ENCODE measurements at regions not wholly inside any gene's neighbourhood (a gene's known extent, or its start where the extent isn't known, plus 50 kb on each side); places are given as distances from the start of the nearest gene placed in this dataset.

- H3K18ac ChIP-seq (ENCODE audit: low read length), result no peak overlapping the region
- no peak overlapping the region for H2BK15ac ChIP-seq (ENCODE audit: low read length)
- H3K14ac ChIP-seq (ENCODE audit: low read length), result no peak overlapping the region
- no peaks in the 10 kb centered on the region for H3K9me3 ChIP-seq (replicated peaks in 1 of 2; ENCODE audit: control insufficient read depth in 2 of 2, insufficient read depth in 1 of 2, low read depth in 1 of 2, low read length in 2 of 2)
- no peak overlapping the region for H4K8ac ChIP-seq (ENCODE audit: low read depth, low read length)
- H3K4me3 ChIP-seq (ENCODE audit: low read length in 2 of 2), result no peak overlapping the region
- no peaks in the 10 kb centered on the region for H3K27me3 ChIP-seq (ENCODE audit: control insufficient read depth in 3 of 3, insufficient read depth in 3 of 3, low read depth in 1 of 3, low read length in 3 of 3)
- H2BK12ac ChIP-seq (ENCODE audit: low read length), result no peak overlapping the region
- no peak overlapping the region for H3K27ac ChIP-seq (replicated peaks; ENCODE audit: low read length)
- H3K36me3 ChIP-seq (replicated peaks in 1 of 2; ENCODE audit: control insufficient read depth in 2 of 2, insufficient read depth in 2 of 2, low read length in 2 of 2), result no peaks in the 10 kb centered on the region
- no peak overlapping the region for H2BK5ac ChIP-seq (ENCODE audit: low read length)
- no peak overlapping the region for H3K23ac ChIP-seq (ENCODE audit: low read depth, low read length, poor library complexity)
- no peaks in the 10 kb centered on the region for H3K79me1 ChIP-seq (ENCODE audit: low read depth, low read length)
- no peak overlapping the region for H3K9ac ChIP-seq (ENCODE audit: low read depth, low read length, poor library complexity)
- no peak overlapping the region for H2AK5ac ChIP-seq (ENCODE audit: low read depth, low read length)
- no CpG with 5 or more reads among the region's 6 CpGs for WGBS, 2 donors (ENCODE audit: extremely low coverage in 2 of 2, insufficient read length in 2 of 2, insufficient replicate concordance in 1 of 2)
- no peaks in the 10 kb centered on the region for H3K4me1 ChIP-seq (ENCODE audit: control insufficient read depth in 2 of 2, insufficient read depth in 1 of 2, low read depth in 1 of 2, low read length in 2 of 2)
- no peak overlapping the region for H4K91ac ChIP-seq (ENCODE audit: low read depth, low read length, poor library complexity)
- no peak overlapping the region for H3K4me2 ChIP-seq (ENCODE audit: insufficient read depth, low read length, poor library complexity, severe bottlenecking)
- H2BK120ac ChIP-seq (ENCODE audit: low read depth, low read length), result no peak overlapping the region
- DNase-seq (ENCODE audit: low spot score), result no peak
- no peak overlapping the region for H2AFZ ChIP-seq (ENCODE audit: low read length)
- H3K4ac ChIP-seq (ENCODE audit: low read length), result no peak overlapping the region
Observed at GRCh38 chr14:96997269-96997668, 200.1 kb downstream of the VRK1 start.

- H2BK120ac ChIP-seq (ENCODE audit: low read depth, low read length), result no peak overlapping the region
- no peak overlapping the region for H3K4me3 ChIP-seq (ENCODE audit: low read length in 2 of 2)
- no peak overlapping the region for H3K9ac ChIP-seq (ENCODE audit: low read depth, low read length, poor library complexity)
- H3K23ac ChIP-seq (ENCODE audit: low read depth, low read length, poor library complexity), result no peak overlapping the region
- no peak overlapping the region for H3K4me2 ChIP-seq (ENCODE audit: insufficient read depth, low read length, poor library complexity, severe bottlenecking)
- H3K4ac ChIP-seq (ENCODE audit: low read length), result no peak overlapping the region
- H2BK12ac ChIP-seq (ENCODE audit: low read length), result no peak overlapping the region
- no peak overlapping the region for H2AK5ac ChIP-seq (ENCODE audit: low read depth, low read length)
- H3K36me3 ChIP-seq (replicated peaks in 1 of 2; ENCODE audit: control insufficient read depth in 2 of 2, insufficient read depth in 2 of 2, low read length in 2 of 2), result no peaks in the 10 kb centered on the region
- no peak overlapping the region for H3K14ac ChIP-seq (ENCODE audit: low read length)
- no CpG with 5 or more reads among the region's 5 CpGs for WGBS, 2 donors (ENCODE audit: extremely low coverage in 2 of 2, insufficient read length in 2 of 2, insufficient replicate concordance in 1 of 2)
- no peak overlapping the region for H4K91ac ChIP-seq (ENCODE audit: low read depth, low read length, poor library complexity)
- no peak overlapping the region for H2BK5ac ChIP-seq (ENCODE audit: low read length)
- no peak for DNase-seq (ENCODE audit: low spot score)
- no peak overlapping the region for H2BK15ac ChIP-seq (ENCODE audit: low read length)
- no peak overlapping the region for H3K27ac ChIP-seq (replicated peaks; ENCODE audit: low read length)
- H4K8ac ChIP-seq (ENCODE audit: low read depth, low read length), result no peak overlapping the region
- H3K9me3 ChIP-seq (replicated peaks in 1 of 2; ENCODE audit: control insufficient read depth in 2 of 2, insufficient read depth in 1 of 2, low read depth in 1 of 2, low read length in 2 of 2), result no peaks in the 10 kb centered on the region
- no peak overlapping the region for H3K18ac ChIP-seq (ENCODE audit: low read length)
- no peaks in the 10 kb centered on the region for H3K79me1 ChIP-seq (ENCODE audit: low read depth, low read length)
- no peaks in the 10 kb centered on the region for H3K4me1 ChIP-seq (ENCODE audit: control insufficient read depth in 2 of 2, insufficient read depth in 1 of 2, low read depth in 1 of 2, low read length in 2 of 2)
- H2AFZ ChIP-seq (ENCODE audit: low read length), result no peak overlapping the region
- H3K27me3 ChIP-seq (ENCODE audit: control insufficient read depth in 3 of 3, insufficient read depth in 3 of 3, low read depth in 1 of 3, low read length in 3 of 3), result no peaks in the 10 kb centered on the region
Observed at GRCh38 chr14:96997996-96998395, 200.8 kb downstream of the VRK1 start.

GRCh38 chr14:96999654-97000155, 202.5 kb downstream of the VRK1 start:
- H3K23ac ChIP-seq (ENCODE audit: low read depth, low read length, poor library complexity), result no peak overlapping the region
- H2BK15ac ChIP-seq (ENCODE audit: low read length), result no peak overlapping the region
- no peak overlapping the region for H3K14ac ChIP-seq (ENCODE audit: low read length)
- no peak overlapping the region for H2BK12ac ChIP-seq (ENCODE audit: low read length)
- H3K4me1 ChIP-seq (ENCODE audit: control insufficient read depth in 2 of 2, insufficient read depth in 1 of 2, low read depth in 1 of 2, low read length in 2 of 2), result no peaks in the 10 kb centered on the region
- H3K18ac ChIP-seq (ENCODE audit: low read length), result peak overlapping the region; percentile 74
- DNase-seq (ENCODE audit: low spot score), result no peak
- no peak overlapping the region for H2BK120ac ChIP-seq (ENCODE audit: low read depth, low read length)
- no peak overlapping the region for H3K4me3 ChIP-seq (ENCODE audit: low read length in 2 of 2)
- H3K4me2 ChIP-seq (ENCODE audit: insufficient read depth, low read length, poor library complexity, severe bottlenecking), result no peak overlapping the region
- H3K27me3 ChIP-seq (ENCODE audit: control insufficient read depth in 3 of 3, insufficient read depth in 3 of 3, low read depth in 1 of 3, low read length in 3 of 3), result no peaks in the 10 kb centered on the region
- WGBS, 2 donors (ENCODE audit: extremely low coverage in 2 of 2, insufficient read length in 2 of 2, insufficient replicate concordance in 1 of 2), result no CpG with 5 or more reads among the region's 1 CpG
- H3K36me3 ChIP-seq (replicated peaks in 1 of 2; ENCODE audit: control insufficient read depth in 2 of 2, insufficient read depth in 2 of 2, low read length in 2 of 2), result no peaks in the 10 kb centered on the region
- H2BK5ac ChIP-seq (ENCODE audit: low read length), result no peak overlapping the region
- H3K9ac ChIP-seq (ENCODE audit: low read depth, low read length, poor library complexity), result no peak overlapping the region
- no peak overlapping the region for H2AK5ac ChIP-seq (ENCODE audit: low read depth, low read length)
- no peak overlapping the region for H3K27ac ChIP-seq (replicated peaks; ENCODE audit: low read length)
- H3K4ac ChIP-seq (ENCODE audit: low read length), result no peak overlapping the region
- no peak overlapping the region for H4K8ac ChIP-seq (ENCODE audit: low read depth, low read length)
- H3K79me1 ChIP-seq (ENCODE audit: low read depth, low read length), result no peaks in the 10 kb centered on the region
- H2AFZ ChIP-seq (ENCODE audit: low read length), result no peak overlapping the region
- no peak overlapping the region for H4K91ac ChIP-seq (ENCODE audit: low read depth, low read length, poor library complexity)
- no peaks in the 10 kb centered on the region for H3K9me3 ChIP-seq (replicated peaks in 1 of 2; ENCODE audit: control insufficient read depth in 2 of 2, insufficient read depth in 1 of 2, low read depth in 1 of 2, low read length in 2 of 2)

GRCh38 chr14:97002454-97002853, 205.3 kb downstream of the VRK1 start:
- no peak overlapping the region for H4K8ac ChIP-seq (ENCODE audit: low read depth, low read length)
- H3K4me3 ChIP-seq (ENCODE audit: low read length in 2 of 2), result no peak overlapping the region
- H3K4me1 ChIP-seq (ENCODE audit: control insufficient read depth in 2 of 2, insufficient read depth in 1 of 2, low read depth in 1 of 2, low read length in 2 of 2), result peaks cover 0 to 2% of the 10 kb centered on the region in 2 donors
- DNase-seq (ENCODE audit: low spot score), result no peak
- no peak overlapping the region for H2BK15ac ChIP-seq (ENCODE audit: low read length)
- no peak overlapping the region for H2BK5ac ChIP-seq (ENCODE audit: low read length)
- no peak overlapping the region for H2BK120ac ChIP-seq (ENCODE audit: low read depth, low read length)
- no peaks in the 10 kb centered on the region for H3K27me3 ChIP-seq (ENCODE audit: control insufficient read depth in 3 of 3, insufficient read depth in 3 of 3, low read depth in 1 of 3, low read length in 3 of 3)
- no peak overlapping the region for H2AK5ac ChIP-seq (ENCODE audit: low read depth, low read length)
- H3K9me3 ChIP-seq (replicated peaks in 1 of 2; ENCODE audit: control insufficient read depth in 2 of 2, insufficient read depth in 1 of 2, low read depth in 1 of 2, low read length in 2 of 2), result no peaks in the 10 kb centered on the region
- no peak overlapping the region for H3K4me2 ChIP-seq (ENCODE audit: insufficient read depth, low read length, poor library complexity, severe bottlenecking)
- H4K91ac ChIP-seq (ENCODE audit: low read depth, low read length, poor library complexity), result no peak overlapping the region
- WGBS, 2 donors (ENCODE audit: extremely low coverage in 2 of 2, insufficient read length in 2 of 2, insufficient replicate concordance in 1 of 2), result 98 to 100% methylated on average over 1 to 3 of the region's 7 CpGs
- H2AFZ ChIP-seq (ENCODE audit: low read length), result no peak overlapping the region
- H2BK12ac ChIP-seq (ENCODE audit: low read length), result no peak overlapping the region
- no peak overlapping the region for H3K9ac ChIP-seq (ENCODE audit: low read depth, low read length, poor library complexity)
- H3K79me1 ChIP-seq (ENCODE audit: low read depth, low read length), result no peaks in the 10 kb centered on the region
- H3K4ac ChIP-seq (ENCODE audit: low read length), result no peak overlapping the region
- H3K27ac ChIP-seq (replicated peaks; ENCODE audit: low read length), result no peak overlapping the region
- H3K36me3 ChIP-seq (replicated peaks in 1 of 2; ENCODE audit: control insufficient read depth in 2 of 2, insufficient read depth in 2 of 2, low read length in 2 of 2), result no peaks in the 10 kb centered on the region
- H3K23ac ChIP-seq (ENCODE audit: low read depth, low read length, poor library complexity), result no peak overlapping the region
- no peak overlapping the region for H3K14ac ChIP-seq (ENCODE audit: low read length)
- no peak overlapping the region for H3K18ac ChIP-seq (ENCODE audit: low read length)
